ENCODE measurements at regions not wholly inside any gene's neighbourhood (a gene's known extent, or its start where the extent isn't known, plus 50 kb on each side); places are given as distances from the start of the nearest gene placed in this dataset.

- H3K36me3 ChIP-seq (ENCODE audit: insufficient read depth, low read length) = no peaks in the 10 kb centered on the region
- H3K27ac ChIP-seq (ENCODE audit: low read length) = no peak overlapping the region
- H3K27me3 ChIP-seq (ENCODE audit: insufficient read depth, low read depth, low read length) = no peaks in the 10 kb centered on the region
- no peaks in the 10 kb centered on the region for H3K9me3 ChIP-seq (ENCODE audit: low read length)
- no peak overlapping the region for H3K4me2 ChIP-seq (ENCODE audit: low read length)
- no peaks in the 10 kb centered on the region for H4K20me1 ChIP-seq (ENCODE audit: insufficient read depth)
- H3K79me2 ChIP-seq (replicated peaks; ENCODE audit: insufficient read depth, low read length) = no peaks in the 10 kb centered on the region
- H3K9me2 ChIP-seq (ENCODE audit: insufficient read depth, low read length) = no peaks in the 10 kb centered on the region
- TF ChIP-seq, protein P1, sequence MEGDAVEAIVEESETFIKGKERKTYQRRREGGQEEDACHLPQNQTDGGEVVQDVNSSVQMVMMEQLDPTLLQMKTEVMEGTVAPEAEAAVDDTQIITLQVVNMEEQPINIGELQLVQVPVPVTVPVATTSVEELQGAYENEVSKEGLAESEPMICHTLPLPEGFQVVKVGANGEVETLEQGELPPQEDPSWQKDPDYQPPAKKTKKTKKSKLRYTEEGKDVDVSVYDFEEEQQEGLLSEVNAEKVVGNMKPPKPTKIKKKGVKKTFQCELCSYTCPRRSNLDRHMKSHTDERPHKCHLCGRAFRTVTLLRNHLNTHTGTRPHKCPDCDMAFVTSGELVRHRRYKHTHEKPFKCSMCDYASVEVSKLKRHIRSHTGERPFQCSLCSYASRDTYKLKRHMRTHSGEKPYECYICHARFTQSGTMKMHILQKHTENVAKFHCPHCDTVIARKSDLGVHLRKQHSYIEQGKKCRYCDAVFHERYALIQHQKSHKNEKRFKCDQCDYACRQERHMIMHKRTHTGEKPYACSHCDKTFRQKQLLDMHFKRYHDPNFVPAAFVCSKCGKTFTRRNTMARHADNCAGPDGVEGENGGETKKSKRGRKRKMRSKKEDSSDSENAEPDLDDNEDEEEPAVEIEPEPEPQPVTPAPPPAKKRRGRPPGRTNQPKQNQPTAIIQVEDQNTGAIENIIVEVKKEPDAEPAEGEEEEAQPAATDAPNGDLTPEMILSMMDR (IDR thresholded peaks at IDR 0.05; ENCODE audit: poor library complexity, severe bottlenecking) = no peak
- TF ChIP-seq POLR2AphosphoS5 (IDR thresholded peaks at IDR 0.05) = no peak
- no peak for TF ChIP-seq MXI1 (conservative IDR thresholded peaks at IDR 0.05; ENCODE audit: poor library complexity, severe bottlenecking)
- TF ChIP-seq REST (IDR thresholded peaks at IDR 0.05; ENCODE audit: borderline replicate concordance) = no peak
- TF ChIP-seq SMC3 (conservative IDR thresholded peaks at IDR 0.05; ENCODE audit: poor library complexity) = no peak
- TF ChIP-seq TAF1 (IDR thresholded peaks at IDR 0.05; ENCODE audit: low read depth) = no peak
- no peak for TF ChIP-seq EZH2 (IDR thresholded peaks at IDR 0.05; ENCODE audit: borderline replicate concordance, insufficient read depth, low read length, poor library complexity, severe bottlenecking)
- no peak for TF ChIP-seq RAD21 (conservative IDR thresholded peaks at IDR 0.05)
- no peak overlapping the region for H3K4me3 ChIP-seq (ENCODE audit: low read length)
- no peak overlapping the region for H3K9ac ChIP-seq (ENCODE audit: low read length)
- H3F3A ChIP-seq (ENCODE audit: insufficient read depth, low read length, poor library complexity, severe bottlenecking) = no peaks in the 10 kb centered on the region
- H2AFZ ChIP-seq (ENCODE audit: low read depth, low read length) = no peak overlapping the region
These were observed 309.8 kb downstream of the C1D start for GRCh38 chr2:67752969-67753368.

DNA sequence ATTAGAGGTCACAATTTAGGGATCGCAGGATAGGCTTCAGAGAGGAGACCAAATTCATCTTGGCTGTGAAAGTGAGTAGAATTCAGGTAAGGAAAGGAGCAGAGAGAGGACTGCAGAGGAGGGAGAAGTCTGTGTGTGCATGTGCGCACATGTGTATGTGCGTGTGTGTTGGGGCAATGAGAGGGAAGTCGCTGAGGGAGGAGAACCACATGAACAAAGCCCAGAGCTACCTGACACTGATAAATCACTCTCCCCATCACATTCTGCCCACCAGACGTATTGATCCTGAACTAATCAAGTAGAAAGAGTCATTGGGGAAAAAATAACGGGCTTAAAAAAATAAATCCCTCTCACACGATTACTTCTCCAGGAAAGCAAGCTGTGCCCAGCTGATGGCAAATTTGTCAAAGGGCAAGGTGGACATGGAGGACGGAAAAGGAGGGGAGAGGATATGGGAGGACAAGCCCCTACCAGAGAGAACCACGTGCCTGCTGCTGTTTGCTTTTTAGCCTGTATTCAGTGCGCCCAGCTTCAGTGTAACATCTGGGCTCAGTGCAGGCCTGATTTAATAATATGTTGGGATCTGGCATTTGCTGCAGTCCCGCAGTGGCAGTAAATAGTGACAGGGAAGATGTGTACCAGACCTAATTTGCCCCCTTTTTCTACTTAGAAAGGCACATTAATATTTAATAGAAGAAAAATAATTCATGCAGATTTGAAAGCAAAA lies 307.5 kb downstream of the C1D start:
- Histone ChIP-seq H3K9me3 (ENCODE audit: low read length) (no peaks in the 10 kb centered on the region), H2AFZ (ENCODE audit: low read depth, low read length) (no peak overlapping the region), H4K20me1 (ENCODE audit: insufficient read depth) (no peaks in the 10 kb centered on the region), H3F3A (ENCODE audit: insufficient read depth, low read length, poor library complexity, severe bottlenecking) (no peaks in the 10 kb centered on the region), H3K79me2 (replicated peaks; ENCODE audit: insufficient read depth, low read length) (no peaks in the 10 kb centered on the region), H3K9ac (ENCODE audit: low read length) (no peak overlapping the region), H3K36me3 (ENCODE audit: insufficient read depth, low read length) (no peaks in the 10 kb centered on the region), H3K27me3 (ENCODE audit: insufficient read depth, low read depth, low read length) (no peaks in the 10 kb centered on the region), H3K4me3 (ENCODE audit: low read length) (no peak overlapping the region), H3K4me2 (ENCODE audit: low read length) (no peak overlapping the region), H3K27ac (ENCODE audit: low read length) (no peak overlapping the region), H3K9me2 (ENCODE audit: insufficient read depth, low read length) (no peaks in the 10 kb centered on the region)
- no peak for TF ChIP-seq POLR2AphosphoS5 (IDR thresholded peaks at IDR 0.05)

DNA sequence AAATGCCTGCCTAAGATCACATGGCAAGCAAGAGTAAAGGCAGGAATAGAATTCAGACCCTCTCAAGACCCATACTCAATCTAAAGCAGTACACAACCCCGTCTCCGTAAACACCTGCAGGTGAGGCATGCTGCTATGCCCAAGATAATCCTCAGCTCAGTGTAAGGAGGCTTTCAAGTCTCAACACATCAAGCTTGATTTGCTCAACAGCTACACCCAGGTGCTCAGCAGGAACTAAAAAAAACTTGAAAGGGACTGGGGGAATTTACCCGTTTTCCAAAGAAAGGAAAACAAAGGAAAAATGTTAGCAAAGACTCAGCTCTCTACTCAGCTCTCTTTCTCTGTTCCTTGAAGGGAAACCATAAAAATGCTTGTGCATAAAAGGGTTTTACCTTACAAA lies 301.8 kb downstream of the C1D start:
- H4K20me1 ChIP-seq (ENCODE audit: insufficient read depth) = no peaks in the 10 kb centered on the region
- no peak overlapping the region for H3K9ac ChIP-seq (ENCODE audit: low read length)
- no peak overlapping the region for H3K27ac ChIP-seq (ENCODE audit: low read length)
- H3K9me2 ChIP-seq (ENCODE audit: insufficient read depth, low read length) = no peaks in the 10 kb centered on the region
- no peaks in the 10 kb centered on the region for H3K36me3 ChIP-seq (ENCODE audit: insufficient read depth, low read length)
- no peaks in the 10 kb centered on the region for H3K27me3 ChIP-seq (ENCODE audit: insufficient read depth, low read depth, low read length)
- no peaks in the 10 kb centered on the region for H3F3A ChIP-seq (ENCODE audit: insufficient read depth, low read length, poor library complexity, severe bottlenecking)
- H3K79me2 ChIP-seq (replicated peaks; ENCODE audit: insufficient read depth, low read length) = no peaks in the 10 kb centered on the region
- no peak overlapping the region for H2AFZ ChIP-seq (ENCODE audit: low read depth, low read length)
- TF ChIP-seq TAF1 (IDR thresholded peaks at IDR 0.05; ENCODE audit: low read depth) (no peak), RAD21 (conservative IDR thresholded peaks at IDR 0.05) (no peak), EP300 (conservative IDR thresholded peaks at IDR 0.05; ENCODE audit: poor library complexity, severe bottlenecking) (no peak), EZH2 (IDR thresholded peaks at IDR 0.05; ENCODE audit: borderline replicate concordance, insufficient read depth, low read length, poor library complexity, severe bottlenecking) (no peak), SMC3 (conservative IDR thresholded peaks at IDR 0.05; ENCODE audit: poor library complexity) (no peak), REST (IDR thresholded peaks at IDR 0.05; ENCODE audit: borderline replicate concordance) (no peak)
- TF ChIP-seq, protein P1 (IDR thresholded peaks at IDR 0.05; ENCODE audit: poor library complexity, severe bottlenecking) = no peak
- no peak overlapping the region for H3K4me2 ChIP-seq (ENCODE audit: low read length)
- no peak overlapping the region for H3K4me3 ChIP-seq (ENCODE audit: low read length)
- no peaks in the 10 kb centered on the region for H3K9me3 ChIP-seq (ENCODE audit: low read length)

All from neural cell (in vitro differentiated cells).